Neural cell (in vitro differentiated cells): ENCODE measurements at regions not wholly inside any gene's neighbourhood (a gene's known extent, or its start where the extent isn't known, plus 50 kb on each side); places are given as distances from the start of the nearest gene placed in this dataset.
"Not testable (repeated sequence)": the region's sequence is repeated elsewhere in the genome, so short reads cannot be mapped to it uniquely, and the experiment has no call there.

Experiments used
- H2AFZ ChIP-seq: fragments of 200-600, 300-800 bp; sonication (generic), shearing (Covaris generic); 2 replicates; pipeline ENCODE4 v1.6.0; 2014; ENCODE audit warnings: low read depth, mild to moderate bottlenecking, antibody characterized with exemption, low read length, moderate library complexity
- H3F3A ChIP-seq: fragments of 200-600 bp; shearing (Covaris generic); 2 replicates; pipeline ENCODE4 v1.6.1; 2016; ENCODE audit warnings: mild to moderate bottlenecking, moderate library complexity, mixed read lengths, antibody characterized with exemption, low read length; ENCODE audit not compliant: insufficient read depth, poor library complexity, severe bottlenecking
- H3K27ac ChIP-seq: fragments of 200-600, 300-800 bp; sonication (generic), shearing (Covaris generic); 2 replicates; pipeline ENCODE4 v1.5.1; 2014; ENCODE audit warnings: mild to moderate bottlenecking, low read length, moderate library complexity
- H3K27me3 ChIP-seq: fragments of 300-800, 200-600 bp; sonication (generic), shearing (Covaris generic); 2 replicates; pipeline ENCODE4 v1.6.0; 2014; ENCODE audit warnings: mild to moderate bottlenecking, low read depth, low read length, moderate library complexity; ENCODE audit not compliant: insufficient read depth
- H3K36me3 ChIP-seq: fragments of 300-800, 200-600 bp; sonication (generic), shearing (Covaris generic); 2 replicates; pipeline ENCODE4 v1.5.1; 2014; ENCODE audit warnings: mild to moderate bottlenecking, antibody characterized with exemption, low read length, moderate library complexity; ENCODE audit not compliant: insufficient read depth
- H3K4me2 ChIP-seq: fragments of 300-800, 200-600 bp; sonication (generic), shearing (Covaris generic); 2 replicates; pipeline ENCODE4 v1.6.0; 2014; ENCODE audit warnings: mild to moderate bottlenecking, low read length
- H3K4me3 ChIP-seq: fragments of 300-800, 200-600 bp; sonication (generic), shearing (Covaris generic); 2 replicates; pipeline ENCODE4 v1.5.1; 2014; ENCODE audit warnings: mild to moderate bottlenecking, low read length, moderate library complexity
- H3K79me2 ChIP-seq: fragments of 200-600 bp; shearing (Covaris generic); replicated peaks from 2 replicates; pipeline ENCODE4 v1.6.0; 2014; ENCODE audit warnings: mild to moderate bottlenecking, low read length, moderate library complexity; ENCODE audit not compliant: insufficient read depth
- H3K9ac ChIP-seq: fragments of 300-800, 200-600 bp; sonication (generic), shearing (Covaris generic); 2 replicates; pipeline ENCODE4 v1.6.1; 2016; ENCODE audit warnings: mild to moderate bottlenecking, low read length, mixed read lengths
- H3K9me2 ChIP-seq: fragments of 200-600 bp; shearing (Covaris generic); 2 replicates; pipeline ENCODE4 v1.6.1; 2016; ENCODE audit warnings: mild to moderate bottlenecking, low read length, mixed read lengths; ENCODE audit not compliant: insufficient read depth
- H3K9me3 ChIP-seq: fragments of 200-600, 300-800 bp; sonication (generic), shearing (Covaris generic); 2 replicates; pipeline ENCODE4 v1.6.1; 2016; ENCODE audit warnings: mild to moderate bottlenecking, mixed run types, low read length, moderate library complexity, mixed read lengths
- H4K20me1 ChIP-seq: fragments of 200-600 bp; shearing (Covaris generic); 2 replicates; pipeline ENCODE4 v1.6.1; 2016; ENCODE audit warnings: mild to moderate bottlenecking, mixed run types; ENCODE audit not compliant: insufficient read depth
- CTCF ChIP-seq: fragments of 450-650 bp; IDR thresholded peaks from 2 replicates; pipeline ENCODE4 v1.5.1; 2014; ENCODE audit warnings: antibody characterized with exemption, mild to moderate bottlenecking, moderate library complexity; ENCODE audit not compliant: poor library complexity, severe bottlenecking
- EP300 ChIP-seq: fragments of 450-650 bp; conservative IDR thresholded peaks from 2 replicates; pipeline ENCODE4 v1.6.1; 2014; ENCODE audit warnings: antibody characterized with exemption, mild to moderate bottlenecking, moderate library complexity; ENCODE audit not compliant: poor library complexity, severe bottlenecking
- MXI1 ChIP-seq: fragments of 450-650 bp; conservative IDR thresholded peaks from 2 replicates; pipeline ENCODE4 v1.6.1; 2014; ENCODE audit warnings: antibody characterized with exemption, mild to moderate bottlenecking; ENCODE audit not compliant: poor library complexity, severe bottlenecking
- POLR2AphosphoS5 ChIP-seq: IDR thresholded peaks from 2 replicates; pipeline ENCODE4 v1.6.1; 2012
- REST ChIP-seq: IDR thresholded peaks from 2 replicates; pipeline ENCODE4 v1.6.1; 2012; ENCODE audit warnings: borderline replicate concordance
- SMC3 ChIP-seq: fragments of 450-650 bp; conservative IDR thresholded peaks from 2 replicates; pipeline ENCODE4 v1.6.1; 2014; ENCODE audit warnings: antibody characterized with exemption, mild to moderate bottlenecking, moderate library complexity; ENCODE audit not compliant: poor library complexity
- TAF1 ChIP-seq: IDR thresholded peaks from 2 replicates; pipeline ENCODE4 v1.6.1; 2012; ENCODE audit warnings: low read depth

GRCh38 chr4:159593681-159594080 lies 490.8 kb downstream of the RAPGEF2 start:
- H3K27ac ChIP-seq, result no peak overlapping the region

GRCh38 chr4:159594576-159594975 lies 491.7 kb downstream of the RAPGEF2 start:
- Histone ChIP-seq H3K9me3 (no peaks in the 10 kb centered on the region), H3K27me3 (no peaks in the 10 kb centered on the region), H3K4me3 (no peak overlapping the region), H2AFZ (no peak overlapping the region), H3K36me3 (no peaks in the 10 kb centered on the region), H3K79me2 (no peaks in the 10 kb centered on the region), H3K9ac (no peak overlapping the region), H3F3A (no peaks in the 10 kb centered on the region), H3K4me2 (no peak overlapping the region), H3K27ac (no peak overlapping the region), H4K20me1 (no peaks in the 10 kb centered on the region), H3K9me2 (no peaks in the 10 kb centered on the region)
- TF ChIP-seq POLR2AphosphoS5 (no peak), REST (no peak), MXI1 (no peak), EP300 (no peak), TAF1 (no peak), SMC3 (no peak)

More at GRCh38 chr4:159593681-159594080, 490.8 kb downstream of the RAPGEF2 start:
- TF ChIP-seq POLR2AphosphoS5 (no peak), REST (no peak), CTCF (no peak)
- H3K4me3 ChIP-seq, result no peak overlapping the region
- H4K20me1 ChIP-seq, result no peaks in the 10 kb centered on the region
- no peak overlapping the region for H2AFZ ChIP-seq
- no peaks in the 10 kb centered on the region for H3K27me3 ChIP-seq
- H3K9me2 ChIP-seq, result no peaks in the 10 kb centered on the region
- no peak overlapping the region for H3K4me2 ChIP-seq
- no peaks in the 10 kb centered on the region for H3K36me3 ChIP-seq
- H3K9ac ChIP-seq, result no peak overlapping the region
- no peaks in the 10 kb centered on the region for H3K79me2 ChIP-seq
- H3K9me3 ChIP-seq, result no peaks in the 10 kb centered on the region
- H3F3A ChIP-seq, result no peaks in the 10 kb centered on the region

GRCh38 chr4:159595101-159595500 lies 492.2 kb downstream of the RAPGEF2 start:
- H3K27me3 ChIP-seq, H3K4me3 ChIP-seq, H3K27ac ChIP-seq, H3K9ac ChIP-seq, H3K36me3 ChIP-seq, H3K9me3 ChIP-seq, H3K9me2 ChIP-seq, H3F3A ChIP-seq, H2AFZ ChIP-seq, H3K4me2 ChIP-seq, H4K20me1 ChIP-seq, H3K79me2 ChIP-seq: not testable (repeated sequence)
